Muscle layer of duodenum (tissue), 2 donors: ENCODE measurements at regions not wholly inside any gene's neighbourhood (a gene's known extent, or its start where the extent isn't known, plus 50 kb on each side); places are given as distances from the start of the nearest gene placed in this dataset.

Experiments
- H3K27ac ChIP-seq: one replicate; pipeline ENCODE4 v1.7.0; 2013; ENCODE audit warnings: mild to moderate bottlenecking, low read length
- H3K27me3 ChIP-seq: one replicate; pipeline ENCODE4 v1.7.0; 2013; ENCODE audit warnings: low read depth, mild to moderate bottlenecking, control low read depth, low read length
- H3K36me3 ChIP-seq, 2 donors: one replicate each; pipeline ENCODE4 v1.7.0; 2013; ENCODE audit warnings: low read length in 2 of 2, control low read depth in 1 of 2, mild to moderate bottlenecking in 1 of 2; ENCODE audit not compliant: insufficient read depth in 2 of 2, control insufficient read depth in 1 of 2
- H3K4me1 ChIP-seq, 2 donors: one replicate each; pipeline ENCODE4 v1.7.0; 2013; ENCODE audit warnings: low read length in 2 of 2, mild to moderate bottlenecking in 2 of 2, control low read depth in 1 of 2, moderate library complexity in 1 of 2; ENCODE audit not compliant: insufficient read depth in 2 of 2, control insufficient read depth in 1 of 2
- H3K4me3 ChIP-seq, 2 donors: one replicate each; pipeline ENCODE4 v1.7.0; 2013; ENCODE audit warnings: low read length in 2 of 2, low read depth in 1 of 2, mild to moderate bottlenecking in 1 of 2
- H3K9me3 ChIP-seq, 2 donors: one replicate each; pipeline ENCODE4 v1.7.0; 2013; ENCODE audit warnings: low read length in 2 of 2, control low read depth in 1 of 2, mild to moderate bottlenecking in 1 of 2; ENCODE audit not compliant: control insufficient read depth in 1 of 2
- donor health status: healthy.

DNA sequence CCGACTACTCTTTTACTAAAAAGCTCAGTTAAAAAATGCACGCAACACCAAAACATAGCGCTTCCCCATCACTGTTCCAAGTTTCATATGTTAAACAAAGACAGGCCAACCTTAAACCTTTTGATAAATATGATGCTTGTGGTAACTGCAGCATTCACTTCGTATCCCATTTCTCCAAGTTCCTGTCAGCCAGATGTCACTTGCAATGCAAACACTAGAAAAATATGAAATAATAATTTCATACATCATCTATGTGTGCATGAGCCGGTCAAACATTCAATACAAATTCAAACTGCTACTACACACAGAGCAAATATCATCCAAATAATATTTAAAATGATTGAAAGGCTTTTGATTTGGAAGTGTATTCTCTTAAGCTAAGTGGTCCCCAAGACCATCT, 636.5 kb downstream of the LMO4 start:
- Histone ChIP-seq H3K27me3 (no peaks in the 10 kb centered on the region), H3K4me1 (peaks cover 5 to 6% of the 10 kb centered on the region in 2 donors), H3K4me3 (no peak overlapping the region), H3K9me3 (no peaks in the 10 kb centered on the region), H3K36me3 (no peaks in the 10 kb centered on the region), H3K27ac (no peak overlapping the region)

GRCh38 chr1:87968197-87968955, 639.7 kb downstream of the LMO4 start:
- Histone ChIP-seq H3K9me3 (no peaks in the 10 kb centered on the region), H3K4me1 (peaks cover 5 to 6% of the 10 kb centered on the region in 2 donors), H3K27me3 (no peaks in the 10 kb centered on the region), H3K27ac (no peak overlapping the region), H3K36me3 (no peaks in the 10 kb centered on the region), H3K4me3 (no peak overlapping the region)

DNA sequence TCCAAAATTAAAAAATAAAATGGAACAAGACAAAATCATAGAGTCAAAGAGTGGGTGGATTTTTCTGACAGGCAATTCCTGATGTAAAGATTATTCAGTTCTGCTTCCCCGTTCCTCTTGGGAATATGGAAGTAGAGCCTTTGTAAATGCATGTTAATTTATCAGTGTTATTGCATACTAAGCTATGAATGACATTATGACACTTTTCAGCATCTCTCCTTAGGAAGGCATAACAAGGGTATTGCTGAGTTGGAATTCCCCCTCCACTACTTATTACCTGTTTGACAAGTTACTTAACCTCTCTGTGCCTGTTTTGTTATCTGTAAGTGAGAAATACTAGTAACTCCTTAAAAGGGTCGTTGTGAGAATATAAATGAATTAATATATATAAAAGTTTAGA, 640.4 kb downstream of the LMO4 start:
- H3K4me3 ChIP-seq: no peak overlapping the region
- peaks cover 5 to 6% of the 10 kb centered on the region in 2 donors for H3K4me1 ChIP-seq
- no peaks in the 10 kb centered on the region for H3K9me3 ChIP-seq
- H3K36me3 ChIP-seq: no peaks in the 10 kb centered on the region
- no peaks in the 10 kb centered on the region for H3K27me3 ChIP-seq
- H3K27ac ChIP-seq: no peak overlapping the region

GRCh38 chr1:87972811-87973210, 644.1 kb downstream of the LMO4 start:
- peaks cover 5 to 6% of the 10 kb centered on the region in 2 donors for H3K4me1 ChIP-seq
- H3K27me3 ChIP-seq: no peaks in the 10 kb centered on the region
- no peaks in the 10 kb centered on the region for H3K36me3 ChIP-seq
- no peaks in the 10 kb centered on the region for H3K9me3 ChIP-seq
- no peak overlapping the region for H3K4me3 ChIP-seq
- no peak overlapping the region for H3K27ac ChIP-seq

- H3K4me3 ChIP-seq: no peak overlapping the region
- H3K27ac ChIP-seq: no peak overlapping the region
- no peaks in the 10 kb centered on the region for H3K27me3 ChIP-seq
- no peaks in the 10 kb centered on the region for H3K36me3 ChIP-seq
- no peaks in the 10 kb centered on the region for H3K9me3 ChIP-seq
- H3K4me1 ChIP-seq: peaks cover under 1% of the 10 kb centered on the region in 2 donors
These were observed 645.2 kb downstream of the LMO4 start for GRCh38 chr1:87973896-87974295.

GRCh38 chr1:87976316-87976715, 647.6 kb downstream of the LMO4 start:
- Histone ChIP-seq H3K4me1 (no peaks in the 10 kb centered on the region), H3K9me3 (no peaks in the 10 kb centered on the region), H3K36me3 (no peaks in the 10 kb centered on the region), H3K4me3 (no peak overlapping the region), H3K27me3 (no peaks in the 10 kb centered on the region), H3K27ac (no peak overlapping the region)

- Histone ChIP-seq H3K4me3 (no peak overlapping the region), H3K36me3 (no peaks in the 10 kb centered on the region), H3K4me1 (no peaks in the 10 kb centered on the region), H3K27me3 (no peaks in the 10 kb centered on the region), H3K27ac (no peak overlapping the region), H3K9me3 (no peaks in the 10 kb centered on the region)
These were observed 648.5 kb downstream of the LMO4 start for GRCh38 chr1:87977145-87977544.

- no peaks in the 10 kb centered on the region for H3K36me3 ChIP-seq
- no peak overlapping the region for H3K27ac ChIP-seq
- H3K4me3 ChIP-seq: no peak overlapping the region
- no peaks in the 10 kb centered on the region for H3K9me3 ChIP-seq
- H3K4me1 ChIP-seq: no peaks in the 10 kb centered on the region
- H3K27me3 ChIP-seq: no peaks in the 10 kb centered on the region
These were observed 650.4 kb downstream of the LMO4 start for GRCh38 chr1:87979079-87979478.

- no peaks in the 10 kb centered on the region for H3K9me3 ChIP-seq
- no peak overlapping the region for H3K4me3 ChIP-seq
- no peaks in the 10 kb centered on the region for H3K27me3 ChIP-seq
- H3K4me1 ChIP-seq: no peaks in the 10 kb centered on the region
- no peaks in the 10 kb centered on the region for H3K36me3 ChIP-seq
- no peak overlapping the region for H3K27ac ChIP-seq
These were observed 651.8 kb downstream of the LMO4 start for GRCh38 chr1:87980494-87980893.

GRCh38 chr1:87981386-87981785, 652.7 kb downstream of the LMO4 start:
- Histone ChIP-seq H3K4me1 (no peaks in the 10 kb centered on the region), H3K4me3 (no peak overlapping the region), H3K27ac (no peak overlapping the region), H3K9me3 (no peaks in the 10 kb centered on the region), H3K36me3 (no peaks in the 10 kb centered on the region), H3K27me3 (no peaks in the 10 kb centered on the region)

- H3K9me3 ChIP-seq: no peaks in the 10 kb centered on the region
- no peaks in the 10 kb centered on the region for H3K36me3 ChIP-seq
- H3K27me3 ChIP-seq: no peaks in the 10 kb centered on the region
- H3K4me3 ChIP-seq: no peak overlapping the region
- H3K27ac ChIP-seq: no peak overlapping the region
- no peaks in the 10 kb centered on the region for H3K4me1 ChIP-seq
These were observed 653.1 kb downstream of the LMO4 start for GRCh38 chr1:87981810-87982209.

DNA sequence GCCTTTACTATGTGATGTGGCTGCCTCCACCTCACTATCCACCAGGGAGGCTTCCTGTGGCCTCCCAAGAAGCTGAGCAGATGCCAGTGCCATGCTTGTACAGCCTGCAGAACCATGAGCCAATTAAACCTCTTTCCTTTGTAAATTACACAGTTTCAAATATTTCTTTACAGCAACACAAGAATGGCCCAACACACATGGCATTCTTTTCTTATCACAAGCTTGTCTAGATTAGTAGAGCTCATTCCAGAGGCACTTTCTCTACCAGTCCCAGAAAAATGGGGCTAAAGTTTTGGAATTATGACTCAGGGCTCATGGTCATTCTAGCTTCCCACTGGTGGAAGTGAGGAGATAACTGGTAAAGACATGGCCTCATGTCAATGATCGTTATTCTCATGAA, 655.2 kb downstream of the LMO4 start:
- H3K9me3 ChIP-seq: no peaks in the 10 kb centered on the region
- no peak overlapping the region for H3K4me3 ChIP-seq
- H3K4me1 ChIP-seq: no peaks in the 10 kb centered on the region
- H3K27ac ChIP-seq: no peak overlapping the region
- H3K36me3 ChIP-seq: no peaks in the 10 kb centered on the region
- H3K27me3 ChIP-seq: no peaks in the 10 kb centered on the region
